LNCaP clone FGC (cell line): ENCODE measurements at regions not wholly inside any gene's neighbourhood (a gene's known extent, or its start where the extent isn't known, plus 50 kb on each side); places are given as distances from the start of the nearest gene placed in this dataset.

ENCODE experiments used
- DNase-seq: peaks from one replicate; pipeline ENCODE4 v3.0.0-alpha.2; 2011; ENCODE audit warnings: low read depth
- H3K4me3 ChIP-seq: 2 replicates; pipeline ENCODE4 v1.5.1; 2011; ENCODE audit warnings: mild to moderate bottlenecking, low read depth, low read length, control low read depth
- CTCF ChIP-seq: IDR thresholded peaks from 2 replicates; pipeline ENCODE4 v1.5.1; 2012; ENCODE audit warnings: mild to moderate bottlenecking; ENCODE audit not compliant: control insufficient read depth, insufficient read depth; ENCODE audit errors: extremely low read depth

- DNase-seq = no peak
- TF ChIP-seq CTCF = no peak
- H3K4me3 ChIP-seq = no peak overlapping the region
Observed at GRCh38 chr5:141762316-141762715, 80.3 kb upstream of the ARAP3 start.

GRCh38 chr5:141760753-141761152, 78.7 kb upstream of the ARAP3 start:
- DNase-seq = no peak
- H3K4me3 ChIP-seq = no peak overlapping the region
- no peak for TF ChIP-seq CTCF

- TF ChIP-seq CTCF = no peak
- H3K4me3 ChIP-seq = no peak overlapping the region
- no peak for DNase-seq
Observed at GRCh38 chr5:141760193-141760592, 78.2 kb upstream of the ARAP3 start.

- TF ChIP-seq CTCF = no peak
- DNase-seq = no peak
- H3K4me3 ChIP-seq = no peak overlapping the region
Observed at GRCh38 chr5:141758310-141758998, 76.4 kb upstream of the ARAP3 start.

- H3K4me3 ChIP-seq = no peak overlapping the region
- no peak for DNase-seq
- TF ChIP-seq CTCF = peak; percentile 73
Observed at GRCh38 chr5:141757402-141757801, 75.4 kb upstream of the ARAP3 start.

GRCh38 chr5:141756196-141756595, 74.2 kb upstream of the ARAP3 start:
- no peak for TF ChIP-seq CTCF
- DNase-seq = no peak
- H3K4me3 ChIP-seq = no peak overlapping the region
